ENCODE measurements at regions not wholly inside any gene's neighbourhood (a gene's known extent, or its start where the extent isn't known, plus 50 kb on each side); places are given as distances from the start of the nearest gene placed in this dataset.

- TF ChIP-seq, protein P1, sequence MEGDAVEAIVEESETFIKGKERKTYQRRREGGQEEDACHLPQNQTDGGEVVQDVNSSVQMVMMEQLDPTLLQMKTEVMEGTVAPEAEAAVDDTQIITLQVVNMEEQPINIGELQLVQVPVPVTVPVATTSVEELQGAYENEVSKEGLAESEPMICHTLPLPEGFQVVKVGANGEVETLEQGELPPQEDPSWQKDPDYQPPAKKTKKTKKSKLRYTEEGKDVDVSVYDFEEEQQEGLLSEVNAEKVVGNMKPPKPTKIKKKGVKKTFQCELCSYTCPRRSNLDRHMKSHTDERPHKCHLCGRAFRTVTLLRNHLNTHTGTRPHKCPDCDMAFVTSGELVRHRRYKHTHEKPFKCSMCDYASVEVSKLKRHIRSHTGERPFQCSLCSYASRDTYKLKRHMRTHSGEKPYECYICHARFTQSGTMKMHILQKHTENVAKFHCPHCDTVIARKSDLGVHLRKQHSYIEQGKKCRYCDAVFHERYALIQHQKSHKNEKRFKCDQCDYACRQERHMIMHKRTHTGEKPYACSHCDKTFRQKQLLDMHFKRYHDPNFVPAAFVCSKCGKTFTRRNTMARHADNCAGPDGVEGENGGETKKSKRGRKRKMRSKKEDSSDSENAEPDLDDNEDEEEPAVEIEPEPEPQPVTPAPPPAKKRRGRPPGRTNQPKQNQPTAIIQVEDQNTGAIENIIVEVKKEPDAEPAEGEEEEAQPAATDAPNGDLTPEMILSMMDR (IDR thresholded peaks at IDR 0.05) = no peak
- TF ChIP-seq POLR2A (IDR thresholded peaks at IDR 0.05; ENCODE audit: low read depth) (no peak), POLR2AphosphoS5 (IDR thresholded peaks at IDR 0.05) (no peak)
These were observed 1351.7 kb upstream of the ADGRL3 start for GRCh38 chr4:59848457-59848856.
